HG03558 (cell line): ENCODE measurements at regions not wholly inside any gene's neighbourhood (a gene's known extent, or its start where the extent isn't known, plus 50 kb on each side); places are given as distances from the start of the nearest gene placed in this dataset.

Experiments
- ATAC-seq: cut with Tn5 transposase; IDR thresholded peaks from one replicate; pipeline ENCODE4 v1.9.1; 2021; ENCODE audit warnings: moderate number of reproducible peaks; ENCODE audit not compliant: unreplicated experiment; ENCODE audit errors: extremely low read depth

- no peak for ATAC-seq
These were observed 341.1 kb downstream of the RAPGEF2 start for GRCh38 chr4:159443975-159444374.

GRCh38 chr4:159444678-159445077 lies 341.8 kb downstream of the RAPGEF2 start:
- no peak for ATAC-seq

DNA sequence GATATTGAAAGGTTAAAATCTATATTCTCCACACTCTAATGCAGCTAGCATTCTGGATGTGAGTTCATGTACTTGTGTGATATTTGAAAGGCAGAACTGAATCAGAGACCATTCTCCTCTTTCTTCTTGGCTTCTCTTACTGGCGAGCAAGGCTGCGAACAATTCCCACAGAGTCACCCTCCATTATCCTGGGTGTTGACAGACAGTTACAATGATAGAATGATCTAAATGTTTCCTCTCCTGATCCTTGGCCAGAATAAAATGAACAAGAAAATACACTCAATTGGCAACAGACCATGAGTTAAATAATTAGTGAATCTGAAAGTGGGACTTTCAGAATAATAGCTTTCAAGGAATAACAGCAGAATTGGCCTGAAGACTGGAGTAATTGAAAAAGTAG lies 342.8 kb downstream of the RAPGEF2 start:
- no peak for ATAC-seq

GRCh38 chr4:159446266-159446976 lies 343.5 kb downstream of the RAPGEF2 start:
- peak; percentile 99 for ATAC-seq

DNA sequence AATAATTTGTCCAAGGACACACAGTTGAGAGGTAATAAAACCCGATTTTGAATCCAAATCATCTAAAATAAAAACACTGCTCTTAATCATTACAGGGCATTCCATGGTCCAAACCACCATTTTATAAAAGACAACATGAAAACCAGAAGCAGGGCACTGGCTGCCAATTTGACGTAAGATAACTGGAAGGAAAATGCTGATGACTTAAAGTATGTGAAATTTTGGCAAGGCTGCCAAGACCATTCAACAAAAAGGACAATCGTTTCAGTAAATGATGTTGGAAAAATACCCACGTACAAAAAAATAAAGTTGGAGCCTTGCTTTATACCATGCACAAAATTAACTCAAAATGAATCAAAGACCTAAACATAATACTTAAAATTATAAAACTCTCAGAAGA lies 344.4 kb downstream of the RAPGEF2 start:
- ATAC-seq, result no peak

- no peak for ATAC-seq
These were observed 348.1 kb downstream of the RAPGEF2 start for GRCh38 chr4:159451006-159451405.

DNA sequence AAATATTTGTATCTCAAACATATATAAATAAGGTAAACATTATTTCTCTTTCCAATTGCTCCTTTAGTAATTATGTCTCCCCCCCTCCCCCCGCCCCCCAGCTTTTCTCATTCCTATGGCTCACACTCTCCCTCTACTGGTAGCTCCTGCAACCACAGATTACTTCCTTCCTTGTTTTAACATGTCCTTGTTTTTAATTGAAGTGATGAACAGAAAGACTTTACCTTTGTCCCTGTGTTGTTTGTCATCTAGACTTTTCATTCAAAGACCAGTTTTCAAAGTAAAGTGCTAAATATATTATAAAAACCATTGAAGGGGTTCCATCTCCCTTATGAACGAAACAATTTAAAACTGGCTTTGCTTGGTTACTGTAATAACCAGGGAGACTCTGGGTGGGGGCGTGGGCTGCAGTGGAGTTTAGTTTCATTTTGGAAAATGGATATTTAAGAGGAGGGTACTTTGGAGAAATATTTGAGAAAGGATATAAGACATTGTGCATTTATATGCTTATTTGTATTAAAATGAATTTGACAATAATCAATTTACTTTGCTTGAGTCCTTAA lies 352.9 kb downstream of the RAPGEF2 start:
- no peak for ATAC-seq

- ATAC-seq, result no peak
These were observed 357.5 kb downstream of the RAPGEF2 start for GRCh38 chr4:159460371-159460770.

DNA sequence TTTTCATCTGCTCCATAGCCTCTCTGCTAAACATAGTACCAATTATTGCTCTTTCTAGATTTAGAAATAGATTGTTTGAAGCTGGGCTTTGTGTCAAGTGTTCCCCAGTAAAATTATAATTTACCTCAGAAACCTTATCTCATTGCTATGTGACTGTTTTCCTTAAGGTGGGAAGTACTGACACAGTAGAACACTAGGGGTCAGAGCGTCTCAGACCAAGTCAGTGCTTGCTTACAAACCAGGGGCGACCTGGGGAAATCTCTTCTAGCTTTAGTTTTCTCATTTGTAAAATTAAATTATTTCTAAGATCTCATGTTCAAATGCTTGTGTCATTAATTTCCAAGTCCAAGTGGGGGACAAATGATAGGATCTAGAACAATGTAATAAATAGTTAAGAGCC lies 360.4 kb downstream of the RAPGEF2 start:
- no peak for ATAC-seq

DNA sequence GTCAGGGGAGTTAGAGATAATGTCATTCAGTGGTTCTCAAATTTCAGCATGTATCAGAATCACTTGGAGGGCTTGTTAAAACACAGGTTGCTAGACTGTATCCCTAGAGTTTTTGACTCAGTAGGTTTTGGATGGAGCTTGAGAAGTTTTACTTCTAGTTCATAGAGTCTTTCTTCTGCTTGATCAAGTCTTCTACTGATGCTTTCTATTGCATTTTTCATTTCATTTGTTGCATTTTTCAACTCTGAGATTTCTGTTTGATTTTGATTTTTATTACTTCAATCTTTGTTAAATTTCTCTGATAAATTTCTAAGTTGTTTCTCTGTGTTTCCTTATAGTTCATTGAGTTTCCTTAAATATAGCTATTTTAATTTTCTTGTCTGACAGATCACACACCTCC lies 361.4 kb downstream of the RAPGEF2 start:
- ATAC-seq, result no peak

GRCh38 chr4:159476886-159477285 lies 374.0 kb downstream of the RAPGEF2 start:
- no peak for ATAC-seq

DNA sequence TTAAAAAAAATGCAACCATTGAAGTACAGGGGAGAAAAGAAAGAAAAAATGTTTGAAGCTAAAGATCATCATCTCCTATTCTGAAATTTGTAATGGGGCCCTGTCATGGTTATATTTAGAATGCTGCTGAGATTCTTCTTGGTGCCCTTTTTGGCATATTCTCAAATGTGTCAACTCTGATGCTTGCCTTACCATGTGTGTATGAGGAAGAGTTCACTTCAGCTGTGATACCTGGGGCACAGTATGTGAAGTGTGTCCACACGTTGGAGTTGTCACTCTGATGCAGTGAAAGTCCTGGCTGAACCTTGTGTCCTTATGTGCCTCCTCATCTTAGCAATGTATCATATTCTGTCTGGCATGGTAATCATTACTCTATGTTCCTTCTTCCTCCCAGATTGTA lies 377.9 kb downstream of the RAPGEF2 start:
- no peak for ATAC-seq

DNA sequence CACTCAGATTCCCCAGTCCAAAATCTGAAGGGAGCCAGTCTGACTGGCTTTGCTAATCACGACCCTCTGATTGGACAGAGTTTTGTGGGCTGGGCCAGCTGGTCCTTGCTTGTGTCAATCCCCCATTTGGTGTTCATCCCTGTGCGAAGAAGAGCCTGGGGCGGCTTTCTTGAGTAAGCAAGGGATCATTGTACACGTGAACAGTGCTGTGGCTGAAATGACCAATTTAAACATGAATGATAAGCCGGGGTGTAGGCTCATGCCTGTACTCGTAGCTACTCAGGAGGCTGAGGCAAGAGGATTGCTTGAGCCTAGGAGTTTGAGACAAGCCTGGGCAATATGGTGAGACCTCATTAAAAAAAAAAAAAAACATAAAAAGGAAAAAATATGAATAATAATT lies 379.1 kb downstream of the RAPGEF2 start:
- no peak for ATAC-seq

GRCh38 chr4:159483110-159483781 lies 380.4 kb downstream of the RAPGEF2 start:
- no peak for ATAC-seq

DNA sequence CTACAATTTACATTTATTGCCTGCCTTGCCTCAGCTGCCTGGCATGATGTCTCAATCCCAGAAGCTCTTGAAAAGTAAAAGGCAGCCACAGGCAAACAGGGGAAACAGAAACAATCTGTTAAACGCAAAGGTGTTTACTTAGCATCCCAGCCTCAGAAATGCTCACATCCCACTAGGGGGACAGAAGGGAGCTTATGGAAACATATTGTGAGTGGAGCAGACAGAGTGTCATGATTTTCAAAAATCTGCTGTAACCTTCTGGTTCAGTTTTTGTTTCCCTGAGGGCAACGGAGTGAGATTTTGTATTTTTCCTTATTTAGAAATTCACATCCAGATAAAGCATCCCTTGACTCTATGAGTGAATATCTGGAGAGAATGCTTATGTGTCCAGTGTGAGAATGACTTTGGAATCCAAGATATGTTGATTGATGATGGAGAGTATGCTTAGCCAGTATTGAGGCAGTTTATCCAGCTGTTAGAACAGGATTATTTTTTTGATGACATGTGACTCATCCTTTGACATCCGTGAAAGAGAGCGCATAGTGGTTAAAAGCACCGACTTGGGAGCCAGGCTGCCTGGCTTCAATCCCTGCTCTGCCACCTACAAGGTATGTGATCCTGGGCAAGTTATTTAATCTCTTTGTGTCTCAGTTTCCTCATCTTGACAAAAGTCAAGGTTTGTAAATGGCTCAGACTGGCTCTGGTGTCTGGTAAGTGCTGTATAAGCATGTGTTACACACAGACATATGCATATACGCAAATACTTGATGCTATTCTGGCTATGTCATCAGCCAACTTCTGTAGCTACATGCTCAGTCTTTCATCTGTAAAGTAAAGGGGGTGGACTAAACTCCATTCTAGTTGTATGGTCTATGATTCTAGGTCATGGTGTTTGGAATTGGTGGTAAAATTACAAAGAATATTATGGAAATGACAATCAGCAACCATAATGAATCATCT lies 381.2 kb downstream of the RAPGEF2 start:
- no peak for ATAC-seq

- ATAC-seq, result no peak
These were observed 382.0 kb downstream of the RAPGEF2 start for GRCh38 chr4:159484864-159485263.

DNA sequence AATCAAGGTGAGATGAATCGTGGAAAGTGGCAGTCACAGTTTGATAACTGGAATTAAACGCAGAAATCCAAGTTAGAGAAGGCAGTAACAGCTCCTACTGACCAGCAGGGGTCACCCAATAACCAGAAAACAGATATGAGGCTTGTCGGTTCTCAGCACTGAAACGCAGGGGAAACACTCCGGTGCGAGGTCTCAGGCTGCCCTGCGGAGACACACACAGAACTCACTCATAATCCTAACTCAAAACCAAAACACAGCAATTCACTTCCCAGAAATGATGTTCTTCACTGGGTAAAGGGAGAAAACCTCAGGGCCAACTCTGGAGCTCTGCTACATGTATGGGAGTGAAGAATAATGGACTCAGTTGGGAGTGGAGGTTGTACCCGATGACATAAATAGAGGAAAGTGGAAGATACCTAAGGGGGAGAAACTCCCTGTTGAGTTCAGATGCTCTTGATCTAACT lies 384.4 kb downstream of the RAPGEF2 start:
- peak; percentile 88 for ATAC-seq

DNA sequence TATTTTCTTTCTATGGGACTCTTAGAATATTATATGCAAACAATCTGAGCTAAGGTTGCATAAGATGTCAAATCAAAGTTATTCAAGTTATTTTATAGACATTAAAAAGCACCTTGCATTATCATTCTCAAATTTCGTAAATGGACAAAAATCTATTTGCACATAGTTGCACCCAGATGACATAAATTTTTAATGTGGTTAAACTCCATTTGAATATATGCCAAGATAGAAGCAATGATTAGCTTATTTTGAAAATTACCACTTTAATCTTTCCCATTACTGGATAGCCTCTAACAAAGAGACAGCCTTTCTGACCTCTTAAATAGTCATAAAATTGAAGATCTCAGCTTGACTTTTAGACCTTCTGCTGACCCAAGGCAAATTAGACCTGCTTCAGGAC lies 386.8 kb downstream of the RAPGEF2 start:
- ATAC-seq, result no peak

DNA sequence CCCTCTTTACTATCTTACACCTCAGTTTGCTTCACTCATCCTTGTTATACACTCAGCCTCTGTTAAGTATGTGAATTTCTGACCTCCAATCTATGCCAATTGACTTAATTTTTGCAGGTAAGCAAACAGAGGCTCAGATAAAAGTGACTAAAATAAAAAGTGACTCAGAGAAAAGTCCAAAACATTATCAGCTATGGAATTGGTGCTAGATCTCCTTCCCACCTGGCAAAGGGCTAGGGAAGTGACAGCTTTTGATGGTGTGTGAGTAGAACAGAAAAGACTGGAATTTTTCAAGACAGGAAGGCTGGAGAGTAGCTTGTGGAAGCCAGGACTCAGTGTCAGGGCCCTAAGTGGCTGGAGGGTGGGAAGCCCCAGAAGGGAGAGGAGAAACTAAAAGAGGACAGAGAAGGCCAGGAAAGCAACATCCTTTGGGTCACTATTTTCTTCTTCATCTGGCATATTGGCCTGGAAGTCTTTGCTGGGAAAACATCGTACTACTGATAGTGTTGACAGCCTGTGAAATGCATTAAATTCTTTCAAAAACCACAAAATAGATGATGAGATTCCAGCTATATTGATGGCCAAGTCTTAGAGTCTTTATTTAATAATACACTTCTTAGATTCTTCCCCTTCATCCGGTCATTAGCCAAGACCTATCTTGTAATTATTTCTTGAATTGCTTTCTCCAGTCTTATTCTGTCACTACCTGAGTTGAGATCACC lies 392.8 kb downstream of the RAPGEF2 start:
- ATAC-seq, result no peak

- no peak for ATAC-seq
These were observed 393.4 kb downstream of the RAPGEF2 start for GRCh38 chr4:159496248-159496647.
